Left ventricle myocardium inferior (tissue), 1 donor: ENCODE measurements at regions not wholly inside any gene's neighbourhood (a gene's known extent, or its start where the extent isn't known, plus 50 kb on each side); places are given as distances from the start of the nearest gene placed in this dataset.
"Not testable (repeated sequence)": the region's sequence is repeated elsewhere in the genome, so short reads cannot be mapped to it uniquely, and the experiment has no call there.

Experiments used
- DNase-seq: peaks from one replicate; pipeline ENCODE4 v3.0.0-alpha.2; 2020
- H3K27ac ChIP-seq: fragments of 200-600 bp; replicated peaks from 2 replicates; pipeline ENCODE4 v1.8.0; 2021
- H3K27me3 ChIP-seq: fragments of 200-600 bp; 2 replicates; pipeline ENCODE4 v1.8.0; 2021; ENCODE audit warnings: low read depth
- H3K36me3 ChIP-seq: fragments of 200-600 bp; 2 replicates; pipeline ENCODE4 v1.8.0; 2021
- H3K4me1 ChIP-seq: fragments of 200-600 bp; 2 replicates; pipeline ENCODE4 v1.8.0; 2021
- H3K4me3 ChIP-seq: fragments of 200-600 bp; 2 replicates; pipeline ENCODE4 v1.8.0; 2021; ENCODE audit warnings: mild to moderate bottlenecking, moderate library complexity
- H3K9me3 ChIP-seq: fragments of 200-600 bp; replicated peaks from 2 replicates; pipeline ENCODE4 v1.8.0; 2021
- CTCF ChIP-seq: fragments of 200-600 bp; IDR thresholded peaks from 2 replicates; pipeline ENCODE4 v1.8.0; 2021; ENCODE audit warnings: antibody characterized with exemption, mild to moderate bottlenecking, borderline replicate concordance
- intact Hi-C: fragments of 100-400 bp; cut with micrococcal nuclease; formaldehyde crosslinking; loops from one replicate; pipeline ENCODE4 v1.11.0; 2022
- donor health status: DM: no; HTN: yes; CAD: no; lungs with severe emphysema.

GRCh38 chr14:83058068-83058467 is 1524.4 kb upstream of the SEL1L start:
- no peak for TF ChIP-seq CTCF
- no peaks in the 10 kb centered on the region for H3K27me3 ChIP-seq
- no peaks in the 10 kb centered on the region for H3K4me1 ChIP-seq
- H3K4me3 ChIP-seq = no peak overlapping the region
- H3K36me3 ChIP-seq = no peaks in the 10 kb centered on the region
- no peak for DNase-seq
- H3K9me3 ChIP-seq = no peaks in the 10 kb centered on the region
- no peak overlapping the region for H3K27ac ChIP-seq
- intact Hi-C loops = no loop called here

- no peak overlapping the region for H3K4me3 ChIP-seq
- no peaks in the 10 kb centered on the region for H3K36me3 ChIP-seq
- H3K27me3 ChIP-seq = no peaks in the 10 kb centered on the region
- TF ChIP-seq CTCF = no peak
- no peak for DNase-seq
- intact Hi-C loops = no loop called here
- H3K27ac ChIP-seq = no peak overlapping the region
- no peaks in the 10 kb centered on the region for H3K4me1 ChIP-seq
- peaks cover 28% of the 10 kb centered on the region for H3K9me3 ChIP-seq
These were observed 1538.3 kb upstream of the SEL1L start for GRCh38 chr14:83071888-83072501.

GRCh38 chr14:83085136-83085535 is 1551.5 kb upstream of the SEL1L start:
- no peaks in the 10 kb centered on the region for H3K9me3 ChIP-seq

GRCh38 chr14:83085725-83086124 is 1552.1 kb upstream of the SEL1L start:
- intact Hi-C loops = no loop called here
- Histone ChIP-seq H3K4me1 (no peaks in the 10 kb centered on the region), H3K27me3 (no peaks in the 10 kb centered on the region), H3K27ac (no peak overlapping the region), H3K36me3 (no peaks in the 10 kb centered on the region), H3K9me3 (no peaks in the 10 kb centered on the region), H3K4me3 (no peak overlapping the region)
- DNase-seq = no peak
- no peak for TF ChIP-seq CTCF

More at GRCh38 chr14:83085136-83085535, 1551.5 kb upstream of the SEL1L start:
- DNase-seq = no peak
- no peak for TF ChIP-seq CTCF
- intact Hi-C loops = no loop called here
- Histone ChIP-seq H3K27ac (no peak overlapping the region), H3K36me3 (no peaks in the 10 kb centered on the region), H3K27me3 (no peaks in the 10 kb centered on the region), H3K4me1 (no peaks in the 10 kb centered on the region), H3K4me3 (no peak overlapping the region)

GRCh38 chr14:83091991-83092956 is 1558.6 kb upstream of the SEL1L start:
- H3K27ac ChIP-seq, H3K4me1 ChIP-seq, H3K36me3 ChIP-seq, intact Hi-C loops, H3K27me3 ChIP-seq, H3K9me3 ChIP-seq: not testable (repeated sequence)
- peak; percentile 13 for DNase-seq
- H3K4me3 ChIP-seq = peak overlapping the region; percentile 56

- TF ChIP-seq CTCF = no peak
- peaks cover 9% of the 10 kb centered on the region for H3K27me3 ChIP-seq
These were observed 1562.4 kb upstream of the SEL1L start for GRCh38 chr14:83096092-83096491.

More at GRCh38 chr14:83096092-83096491, 1562.4 kb upstream of the SEL1L start:
- Histone ChIP-seq H3K4me3 (no peak overlapping the region), H3K4me1 (no peaks in the 10 kb centered on the region), H3K9me3 (no peaks in the 10 kb centered on the region), H3K36me3 (no peaks in the 10 kb centered on the region), H3K27ac (no peak overlapping the region)
- no peak for DNase-seq
- intact Hi-C loops = no loop called here
